Vagina (tissue), 2 donors: ENCODE measurements at regions not wholly inside any gene's neighbourhood (a gene's known extent, or its start where the extent isn't known, plus 50 kb on each side); places are given as distances from the start of the nearest gene placed in this dataset.

ENCODE experiments used
- DNase-seq, 2 donors: peaks; one replicate each; pipeline ENCODE4 v3.0.0-alpha.2; 2017; ENCODE audit errors: extremely low spot score in 2 of 2
- H3K27ac ChIP-seq: fragments of 200-600 bp; sonication (generic); one replicate; pipeline ENCODE4 v1.5.1; 2019
- H3K27me3 ChIP-seq: fragments of 200-600 bp; sonication (generic); one replicate; pipeline ENCODE4 v1.5.1; 2019
- H3K36me3 ChIP-seq, 2 donors: fragments of 200-600 bp; sonication (generic); one replicate each; pipeline ENCODE4 v1.5.1; 2017 to 2019
- H3K4me1 ChIP-seq: fragments of 200-600 bp; sonication (generic); one replicate; pipeline ENCODE4 v1.5.1; 2019
- H3K4me3 ChIP-seq, 2 donors: fragments of 200-600 bp; sonication (generic); 1 replicate in 1 of 2; 2 replicates in 1 of 2; pipeline ENCODE4 v1.5.1; 2016 to 2019
- H3K9me3 ChIP-seq: fragments of 200-600 bp; sonication (generic); one replicate; pipeline ENCODE4 v1.5.1; 2019
- CTCF ChIP-seq, 3 experiments: fragments of 450-650 bp in 2 of 3; fragments of 200-600 bp in 1 of 3; sonication (generic) in 1 of 3; IDR thresholded peaks; one replicate each; pipeline ENCODE4 v1.5.1; 2017 to 2019; ENCODE audit warnings: antibody characterized with exemption in 3 of 3, mild to moderate bottlenecking in 2 of 3, moderate library complexity in 2 of 3
- POLR2A ChIP-seq, 2 donors: fragments of 450-650 bp; IDR thresholded peaks; one replicate each; pipeline ENCODE4 v1.6.1; 2017; ENCODE audit warnings: antibody characterized with exemption in 2 of 2, mild to moderate bottlenecking in 2 of 2, moderate library complexity in 2 of 2
- POLR2AphosphoS5 ChIP-seq, 2 donors: sonication (generic); formaldehyde crosslinking; IDR thresholded peaks; one replicate each; pipeline ENCODE4 v1.9.0; 2017; ENCODE audit warnings: antibody characterized with exemption in 2 of 2, mild to moderate bottlenecking in 2 of 2, low read depth in 1 of 2; ENCODE audit not compliant: insufficient read depth in 1 of 2
- intact Hi-C: fragments of 100-400 bp; cut with DNase I; formaldehyde crosslinking; loops from one replicate; pipeline ENCODE4 v1.15.1; 2023

- H3K4me3 ChIP-seq: no peak overlapping the region
- H3K36me3 ChIP-seq: no peaks in the 10 kb centered on the region
- peaks cover 7% of the 10 kb centered on the region for H3K4me1 ChIP-seq
- no peak for DNase-seq
- intact Hi-C loops: no loop called here
- no peaks in the 10 kb centered on the region for H3K27me3 ChIP-seq
- no peak for TF ChIP-seq CTCF (IDR thresholded peaks at IDR 0.05)
- TF ChIP-seq POLR2AphosphoS5 (IDR thresholded peaks at IDR 0.05; ENCODE audit: insufficient read depth in 1 of 2, low read depth in 1 of 2): no peak
- TF ChIP-seq POLR2A (IDR thresholded peaks at IDR 0.05): no peak
- no peaks in the 10 kb centered on the region for H3K9me3 ChIP-seq
- no peak overlapping the region for H3K27ac ChIP-seq
Observed at GRCh38 chr10:78476844-78477243, 443.2 kb downstream of the RPS24 start.

GRCh38 chr10:78478919-78479318, 445.3 kb downstream of the RPS24 start:
- no peak for TF ChIP-seq POLR2A (IDR thresholded peaks at IDR 0.05)
- no peak for TF ChIP-seq CTCF (IDR thresholded peaks at IDR 0.05)
- TF ChIP-seq POLR2AphosphoS5 (IDR thresholded peaks at IDR 0.05; ENCODE audit: insufficient read depth in 1 of 2, low read depth in 1 of 2): no peak
- Histone ChIP-seq H3K36me3 (no peaks in the 10 kb centered on the region), H3K4me1 (no peaks in the 10 kb centered on the region), H3K27me3 (no peaks in the 10 kb centered on the region), H3K9me3 (no peaks in the 10 kb centered on the region), H3K27ac (no peak overlapping the region), H3K4me3 (no peak overlapping the region)
- intact Hi-C loops: no loop called here
- no peak for DNase-seq

GRCh38 chr10:78479467-78479866, 445.8 kb downstream of the RPS24 start:
- TF ChIP-seq CTCF (IDR thresholded peaks at IDR 0.05) (no peak), POLR2AphosphoS5 (IDR thresholded peaks at IDR 0.05; ENCODE audit: insufficient read depth in 1 of 2, low read depth in 1 of 2) (no peak), POLR2A (IDR thresholded peaks at IDR 0.05) (no peak)
- intact Hi-C loops: no loop called here
- Histone ChIP-seq H3K4me1 (no peaks in the 10 kb centered on the region), H3K9me3 (no peaks in the 10 kb centered on the region), H3K27me3 (no peaks in the 10 kb centered on the region), H3K27ac (no peak overlapping the region), H3K4me3 (no peak overlapping the region), H3K36me3 (no peaks in the 10 kb centered on the region)
- DNase-seq: no peak

- no peaks in the 10 kb centered on the region for H3K36me3 ChIP-seq
- intact Hi-C loops: no loop called here
- no peaks in the 10 kb centered on the region for H3K27me3 ChIP-seq
- H3K4me1 ChIP-seq: no peaks in the 10 kb centered on the region
- H3K27ac ChIP-seq: no peak overlapping the region
- H3K9me3 ChIP-seq: no peaks in the 10 kb centered on the region
- no peak overlapping the region for H3K4me3 ChIP-seq
- DNase-seq: no peak
- TF ChIP-seq CTCF (IDR thresholded peaks at IDR 0.05) (no peak), POLR2A (IDR thresholded peaks at IDR 0.05) (no peak), POLR2AphosphoS5 (IDR thresholded peaks at IDR 0.05; ENCODE audit: insufficient read depth in 1 of 2, low read depth in 1 of 2) (no peak)
Observed at GRCh38 chr10:78481842-78482241, 448.2 kb downstream of the RPS24 start.

- H3K9me3 ChIP-seq: no peaks in the 10 kb centered on the region
- H3K27ac ChIP-seq: no peak overlapping the region
- no peaks in the 10 kb centered on the region for H3K36me3 ChIP-seq
- H3K4me3 ChIP-seq: no peak overlapping the region
- no peak for DNase-seq
- intact Hi-C loops: no loop called here
- no peaks in the 10 kb centered on the region for H3K27me3 ChIP-seq
- TF ChIP-seq CTCF (IDR thresholded peaks at IDR 0.05) (no peak), POLR2AphosphoS5 (IDR thresholded peaks at IDR 0.05; ENCODE audit: insufficient read depth in 1 of 2, low read depth in 1 of 2) (no peak), POLR2A (IDR thresholded peaks at IDR 0.05) (no peak)
- H3K4me1 ChIP-seq: no peaks in the 10 kb centered on the region
Observed at GRCh38 chr10:78483641-78484040, 450.0 kb downstream of the RPS24 start.
